Ascending aorta (tissue), 2 donors: ENCODE measurements at regions not wholly inside any gene's neighbourhood (a gene's known extent, or its start where the extent isn't known, plus 50 kb on each side); places are given as distances from the start of the nearest gene placed in this dataset.

Experiments
- DNase-seq, 2 donors: peaks; one replicate each; pipeline ENCODE4 v3.0.0-alpha.2; 2019; ENCODE audit warnings: low spot score in 2 of 2
- H3K27ac ChIP-seq, 2 donors: fragments of 200-600 bp; sonication (generic); one replicate each; pipeline ENCODE4 v1.5.1; 2016 to 2017; ENCODE audit warnings: mild to moderate bottlenecking in 1 of 2
- H3K27me3 ChIP-seq: fragments of 200-600 bp; sonication (generic); one replicate; pipeline ENCODE4 v1.5.1; 2017
- H3K36me3 ChIP-seq, 2 donors: fragments of 200-600 bp; sonication (generic); one replicate each; pipeline ENCODE4 v1.5.1; 2016
- H3K4me1 ChIP-seq, 2 donors: fragments of 200-600 bp; sonication (generic); one replicate each; pipeline ENCODE4 v1.5.1; 2016 to 2017; ENCODE audit warnings: mild to moderate bottlenecking in 1 of 2
- H3K4me3 ChIP-seq, 2 donors: fragments of 200-600 bp; sonication (generic); one replicate each; pipeline ENCODE4 v1.5.1; 2016 to 2017; ENCODE audit warnings: mild to moderate bottlenecking in 1 of 2
- H3K9me3 ChIP-seq, 2 donors: fragments of 200-600 bp; sonication (generic); one replicate each; pipeline ENCODE4 v1.5.1; 2016
- CTCF ChIP-seq, 3 experiments: fragments of 200-600 bp in 2 of 3; fragments of 450-650 bp in 1 of 3; sonication (generic) in 2 of 3; IDR thresholded peaks; one replicate each; pipeline ENCODE4 v1.5.1; 2016 to 2019; ENCODE audit warnings: antibody characterized with exemption in 3 of 3, mild to moderate bottlenecking in 1 of 3, moderate library complexity in 1 of 3
- intact Hi-C: fragments of 100-400 bp; cut with DNase I; formaldehyde crosslinking; loops from one replicate; pipeline ENCODE4 v1.15.1; 2023

- H3K36me3 ChIP-seq, result no peaks in the 10 kb centered on the region
- no peak overlapping the region for H3K4me3 ChIP-seq
- no peak overlapping the region for H3K27ac ChIP-seq
- no peak for TF ChIP-seq CTCF (IDR thresholded peaks at IDR 0.05)
- H3K4me1 ChIP-seq, result no peaks in the 10 kb centered on the region
- DNase-seq, result no peak
- H3K27me3 ChIP-seq, result no peaks in the 10 kb centered on the region
- no peaks in the 10 kb centered on the region for H3K9me3 ChIP-seq
- intact Hi-C loops, result no loop called here
Measured at GRCh38 chr2:51986101-51986500, 954.2 kb upstream of the NRXN1 start.

DNA sequence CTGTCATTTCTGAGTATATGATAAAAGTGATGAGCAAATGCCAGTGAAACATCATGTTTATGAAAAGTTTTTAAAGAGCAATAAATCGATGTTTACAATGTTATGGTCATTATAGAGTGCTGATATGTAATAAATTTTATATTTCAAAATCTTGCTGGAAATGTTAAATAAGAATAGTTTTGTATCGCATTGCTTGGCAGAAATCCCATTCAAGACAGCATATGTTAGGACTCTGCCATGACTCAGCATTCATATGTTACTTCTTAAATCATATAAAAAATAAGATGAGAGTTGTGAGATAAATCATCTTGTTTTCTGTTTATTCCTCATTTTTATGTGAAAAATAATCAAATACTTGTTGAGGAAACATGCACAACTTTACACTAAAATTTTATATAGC, 949.9 kb upstream of the NRXN1 start:
- Histone ChIP-seq H3K27ac (no peak overlapping the region), H3K4me1 (no peaks in the 10 kb centered on the region), H3K27me3 (no peaks in the 10 kb centered on the region), H3K9me3 (no peaks in the 10 kb centered on the region), H3K4me3 (no peak overlapping the region), H3K36me3 (no peaks in the 10 kb centered on the region)
- intact Hi-C loops, result no loop called here
- TF ChIP-seq CTCF (IDR thresholded peaks at IDR 0.05), result no peak
- no peak for DNase-seq

DNA sequence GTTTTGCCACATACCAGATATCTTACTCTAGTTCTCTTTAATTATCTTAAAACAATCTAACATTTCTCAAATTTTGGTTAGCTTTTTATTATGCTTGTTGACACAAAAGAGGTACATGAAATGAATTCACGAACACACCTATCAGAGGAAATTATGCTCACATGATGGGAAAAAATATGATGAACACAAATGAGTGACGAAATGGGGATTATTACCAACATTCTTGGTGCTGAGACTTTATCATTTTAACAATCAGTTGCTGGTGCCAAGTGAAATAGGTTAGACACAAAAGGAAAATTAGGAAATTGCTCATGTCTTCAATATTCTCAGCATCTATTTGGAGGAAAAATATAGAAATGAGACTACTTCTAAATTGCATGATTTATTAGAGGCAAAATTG, 944.7 kb upstream of the NRXN1 start:
- Histone ChIP-seq H3K4me3 (no peak overlapping the region), H3K9me3 (no peaks in the 10 kb centered on the region), H3K27me3 (no peaks in the 10 kb centered on the region), H3K27ac (no peak overlapping the region), H3K36me3 (no peaks in the 10 kb centered on the region), H3K4me1 (no peaks in the 10 kb centered on the region)
- intact Hi-C loops, result no loop called here
- DNase-seq, result no peak
- no peak for TF ChIP-seq CTCF (IDR thresholded peaks at IDR 0.05)

DNA sequence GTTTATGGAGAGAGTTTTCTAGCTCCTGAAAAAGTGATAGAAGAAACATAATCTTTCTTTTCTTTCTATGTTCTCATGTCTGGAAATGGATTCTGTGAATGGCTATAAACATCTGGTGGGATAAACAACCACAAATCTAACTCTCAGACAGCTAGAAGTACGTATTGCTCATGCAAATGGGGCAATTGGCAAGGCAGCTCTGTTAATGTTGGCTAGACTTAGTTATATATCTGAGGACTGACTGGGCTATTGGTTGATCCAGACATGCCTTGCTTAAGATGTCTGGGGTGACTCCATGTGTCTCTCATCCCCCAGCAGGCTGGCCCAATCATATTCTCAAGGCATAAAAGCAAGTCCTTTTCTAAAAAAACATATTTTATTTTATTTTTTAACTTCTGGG, 939.2 kb upstream of the NRXN1 start:
- TF ChIP-seq CTCF (IDR thresholded peaks at IDR 0.05), result no peak
- Histone ChIP-seq H3K9me3 (no peaks in the 10 kb centered on the region), H3K4me3 (no peak overlapping the region), H3K36me3 (no peaks in the 10 kb centered on the region), H3K27me3 (no peaks in the 10 kb centered on the region), H3K4me1 (no peaks in the 10 kb centered on the region), H3K27ac (no peak overlapping the region)
- intact Hi-C loops, result no loop called here
- no peak for DNase-seq

DNA sequence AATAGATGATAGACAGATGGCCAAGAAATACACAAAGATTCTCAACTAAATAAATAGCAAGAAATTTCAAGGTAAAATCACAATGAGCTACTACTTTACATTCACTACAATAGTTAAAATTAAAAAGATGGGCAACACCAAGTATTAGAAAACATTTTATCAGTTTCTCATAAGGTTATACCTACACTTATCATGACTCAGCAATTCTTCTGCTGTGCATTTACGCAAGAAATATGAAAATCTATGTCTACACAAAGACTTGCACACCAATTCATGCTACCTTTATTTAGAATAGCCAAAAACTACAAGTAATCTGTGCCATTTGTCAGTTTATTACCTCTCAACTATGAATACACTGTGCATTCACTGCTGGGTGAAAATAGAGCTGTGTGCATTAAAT, 937.4 kb upstream of the NRXN1 start:
- no peak for DNase-seq
- Histone ChIP-seq H3K4me1 (no peaks in the 10 kb centered on the region), H3K27ac (no peak overlapping the region), H3K36me3 (no peaks in the 10 kb centered on the region), H3K9me3 (no peaks in the 10 kb centered on the region), H3K4me3 (no peak overlapping the region), H3K27me3 (no peaks in the 10 kb centered on the region)
- no peak for TF ChIP-seq CTCF (IDR thresholded peaks at IDR 0.05)
- intact Hi-C loops, result no loop called here

DNA sequence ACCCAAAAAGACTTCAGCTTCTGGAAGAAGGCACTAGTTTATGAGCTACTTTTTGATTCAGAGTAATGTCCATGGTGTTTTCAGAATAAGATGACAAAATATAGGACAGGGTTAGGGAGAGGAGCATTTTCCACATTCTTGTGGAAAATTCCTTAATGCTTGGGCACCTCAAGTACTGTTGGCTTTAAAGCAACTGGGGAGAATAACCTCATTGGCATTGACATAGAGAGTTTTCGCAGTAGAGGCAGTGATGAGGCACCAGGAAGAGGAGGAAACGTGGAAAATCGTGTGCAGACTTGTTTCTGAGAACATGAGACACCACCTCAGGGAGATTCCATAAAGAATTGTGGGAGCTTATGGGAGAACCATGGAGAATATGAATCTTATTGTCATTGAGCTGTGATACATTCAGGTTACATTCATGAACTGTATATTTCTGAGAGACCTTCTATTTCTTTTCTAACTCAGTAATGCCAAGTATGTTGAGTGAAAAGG, 929.0 kb upstream of the NRXN1 start:
- Histone ChIP-seq H3K27ac (no peak overlapping the region), H3K4me3 (no peak overlapping the region), H3K4me1 (no peaks in the 10 kb centered on the region), H3K27me3 (no peaks in the 10 kb centered on the region), H3K9me3 (no peaks in the 10 kb centered on the region), H3K36me3 (no peaks in the 10 kb centered on the region)
- DNase-seq, result no peak
- no peak for TF ChIP-seq CTCF (IDR thresholded peaks at IDR 0.05)
- intact Hi-C loops, result no loop called here
